ENCODE measurements at regions not wholly inside any gene's neighbourhood (a gene's known extent, or its start where the extent isn't known, plus 50 kb on each side); places are given as distances from the start of the nearest gene placed in this dataset.

DNA sequence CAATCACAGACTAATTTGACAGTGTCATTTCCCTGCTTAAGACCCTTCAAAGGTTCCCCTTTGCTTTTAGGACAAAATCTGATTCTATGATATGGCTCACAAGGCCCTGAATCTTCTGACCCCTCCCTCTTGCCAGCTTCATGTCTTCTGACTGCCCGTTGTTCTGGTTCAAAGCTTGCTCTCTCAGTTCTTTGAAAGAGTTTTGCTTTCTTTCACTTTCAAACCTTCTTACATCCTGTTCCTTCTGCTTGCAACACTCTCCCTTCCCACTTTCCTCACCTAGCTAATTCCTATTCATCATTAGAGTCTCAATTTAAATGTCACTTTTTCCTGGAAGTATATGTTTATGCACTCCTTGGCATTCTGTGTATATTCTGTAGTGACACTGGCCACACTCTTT is 299.2 kb downstream of the IDS start:
- no peak for TF ChIP-seq CEBPB (IDR thresholded peaks at IDR 0.05)
- TF ChIP-seq NFIC (IDR thresholded peaks at IDR 0.05), result no peak
- TF ChIP-seq, protein P1, sequence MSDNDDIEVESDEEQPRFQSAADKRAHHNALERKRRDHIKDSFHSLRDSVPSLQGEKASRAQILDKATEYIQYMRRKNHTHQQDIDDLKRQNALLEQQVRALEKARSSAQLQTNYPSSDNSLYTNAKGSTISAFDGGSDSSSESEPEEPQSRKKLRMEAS (IDR thresholded peaks at IDR 0.05), result no peak
- no peak for TF ChIP-seq ZBTB7A (IDR thresholded peaks at IDR 0.05; ENCODE audit: low read depth)
- TF ChIP-seq YY1 (IDR thresholded peaks at IDR 0.05; ENCODE audit: low read depth), result no peak
- no peak for TF ChIP-seq EP300 (IDR thresholded peaks at IDR 0.05; ENCODE audit: borderline replicate concordance)

Measured in Ishikawa (cell line).